Stimulated activated CD8-positive, alpha-beta memory T cell treated with anti-CD3 and anti-CD28 coated beads, Interleukin-7, amount 100 ng/mL, for 48 hours (primary cell): ENCODE measurements at regions not wholly inside any gene's neighbourhood (a gene's known extent, or its start where the extent isn't known, plus 50 kb on each side); places are given as distances from the start of the nearest gene placed in this dataset.

Experiments used
- DNase-seq, 2 donors: peaks; one replicate each; pipeline ENCODE4 v3.0.0-alpha.2; 2020; ENCODE audit warnings: low read depth in 1 of 2; ENCODE audit errors: extremely low read depth in 1 of 2

GRCh38 chr14:97695456-97695981 is 898.3 kb downstream of the VRK1 start:
- no peak for DNase-seq

GRCh38 chr14:97697772-97698171 is 900.6 kb downstream of the VRK1 start:
- peak in 1 of 2 donors; percentile 26 for DNase-seq

GRCh38 chr14:97699026-97699425 is 901.8 kb downstream of the VRK1 start:
- no peak for DNase-seq

GRCh38 chr14:97703006-97703760 is 906.0 kb downstream of the VRK1 start:
- no peak for DNase-seq

- no peak for DNase-seq
Measured at GRCh38 chr14:97704316-97704885, 907.2 kb downstream of the VRK1 start.

GRCh38 chr14:97705107-97705506 is 907.9 kb downstream of the VRK1 start:
- DNase-seq = no peak

GRCh38 chr14:97705976-97706375 is 908.8 kb downstream of the VRK1 start:
- no peak for DNase-seq

- no peak for DNase-seq
Measured at GRCh38 chr14:97706819-97707218, 909.6 kb downstream of the VRK1 start.

GRCh38 chr14:97707603-97708002 is 910.4 kb downstream of the VRK1 start:
- no peak for DNase-seq

- no peak for DNase-seq
Measured at GRCh38 chr14:97709552-97709951, 912.4 kb downstream of the VRK1 start.

GRCh38 chr14:97710726-97711125 is 913.5 kb downstream of the VRK1 start:
- DNase-seq = no peak

GRCh38 chr14:97712471-97712870 is 915.3 kb downstream of the VRK1 start:
- DNase-seq = no peak

GRCh38 chr14:97713023-97713422 is 915.8 kb downstream of the VRK1 start:
- DNase-seq = no peak

GRCh38 chr14:97718886-97719442 is 921.8 kb downstream of the VRK1 start:
- no peak for DNase-seq

- no peak for DNase-seq
Measured at GRCh38 chr14:97719931-97720330, 922.7 kb downstream of the VRK1 start.

- no peak for DNase-seq
Measured at GRCh38 chr14:97723351-97723750, 926.2 kb downstream of the VRK1 start.

GRCh38 chr14:97723819-97724218 is 926.6 kb downstream of the VRK1 start:
- DNase-seq = no peak

- DNase-seq = no peak
Measured at GRCh38 chr14:97724265-97724731, 927.1 kb downstream of the VRK1 start.

GRCh38 chr14:97726676-97727075 is 929.5 kb downstream of the VRK1 start:
- no peak for DNase-seq

GRCh38 chr14:97730706-97731105 is 933.5 kb downstream of the VRK1 start:
- DNase-seq = no peak

GRCh38 chr14:97731800-97732199 is 934.6 kb downstream of the VRK1 start:
- DNase-seq = no peak

GRCh38 chr14:97747316-97747715 is 950.1 kb downstream of the VRK1 start:
- DNase-seq = no peak
